ENCODE measurements at regions not wholly inside any gene's neighbourhood (a gene's known extent, or its start where the extent isn't known, plus 50 kb on each side); places are given as distances from the start of the nearest gene placed in this dataset.

GRCh38 chr11:57081356-57081755 is 92.6 kb downstream of the OR5AK2 start:
- intact Hi-C loops (cut with DNase I), result no loop called here
- Histone ChIP-seq H3K9me3 (no peaks in the 10 kb centered on the region), H3K36me3 (no peaks in the 10 kb centered on the region), H3K27ac (no peak overlapping the region), H3K4me3 (no peak overlapping the region), H3K27me3 (no peaks in the 10 kb centered on the region), H3K4me1 (no peaks in the 10 kb centered on the region)
- TF ChIP-seq CTCF (IDR thresholded peaks at IDR 0.05) (no peak), POLR2AphosphoS5 (IDR thresholded peaks at IDR 0.05; ENCODE audit: insufficient read depth in 1 of 2, low read depth in 1 of 2) (no peak), POLR2A (IDR thresholded peaks at IDR 0.05) (no peak)
- no peak for DNase-seq (ENCODE audit: extremely low spot score in 2 of 2)

- intact Hi-C loops (cut with DNase I), result no loop called here
- DNase-seq (ENCODE audit: extremely low spot score in 2 of 2), result no peak
- no peaks in the 10 kb centered on the region for H3K9me3 ChIP-seq
- H3K27me3 ChIP-seq, result no peaks in the 10 kb centered on the region
- H3K4me1 ChIP-seq, result no peaks in the 10 kb centered on the region
- H3K36me3 ChIP-seq, result no peaks in the 10 kb centered on the region
- no peak overlapping the region for H3K4me3 ChIP-seq
- no peak for TF ChIP-seq POLR2A (IDR thresholded peaks at IDR 0.05)
- TF ChIP-seq POLR2AphosphoS5 (IDR thresholded peaks at IDR 0.05; ENCODE audit: insufficient read depth in 1 of 2, low read depth in 1 of 2), result no peak
- no peak for TF ChIP-seq CTCF (IDR thresholded peaks at IDR 0.05)
- no peak overlapping the region for H3K27ac ChIP-seq
Measured at GRCh38 chr11:57082125-57082524, 93.4 kb downstream of the OR5AK2 start.

GRCh38 chr11:57083641-57084385 is 95.1 kb downstream of the OR5AK2 start:
- Histone ChIP-seq H3K4me3 (no peak overlapping the region), H3K27me3 (no peaks in the 10 kb centered on the region), H3K27ac (no peak overlapping the region), H3K9me3 (no peaks in the 10 kb centered on the region), H3K36me3 (no peaks in the 10 kb centered on the region), H3K4me1 (no peaks in the 10 kb centered on the region)
- intact Hi-C loops (cut with DNase I), result no loop called here
- no peak for DNase-seq (ENCODE audit: extremely low spot score in 2 of 2)
- TF ChIP-seq POLR2AphosphoS5 (IDR thresholded peaks at IDR 0.05; ENCODE audit: insufficient read depth in 1 of 2, low read depth in 1 of 2) (no peak), CTCF (IDR thresholded peaks at IDR 0.05) (no peak), POLR2A (IDR thresholded peaks at IDR 0.05) (no peak)

GRCh38 chr11:57085611-57086010 is 96.1 kb upstream of the LRRC55 start:
- Histone ChIP-seq H3K4me1 (no peaks in the 10 kb centered on the region), H3K27me3 (no peaks in the 10 kb centered on the region), H3K27ac (no peak overlapping the region), H3K36me3 (no peaks in the 10 kb centered on the region), H3K4me3 (no peak overlapping the region), H3K9me3 (no peaks in the 10 kb centered on the region)
- no peak for TF ChIP-seq CTCF (IDR thresholded peaks at IDR 0.05)
- TF ChIP-seq POLR2AphosphoS5 (IDR thresholded peaks at IDR 0.05; ENCODE audit: insufficient read depth in 1 of 2, low read depth in 1 of 2), result no peak
- TF ChIP-seq POLR2A (IDR thresholded peaks at IDR 0.05), result no peak
- DNase-seq (ENCODE audit: extremely low spot score in 2 of 2), result no peak
- intact Hi-C loops (cut with DNase I), result no loop called here

- H3K4me3 ChIP-seq, result no peak overlapping the region
- intact Hi-C loops (cut with DNase I), result no loop called here
- TF ChIP-seq POLR2A (IDR thresholded peaks at IDR 0.05), result no peak
- TF ChIP-seq CTCF (IDR thresholded peaks at IDR 0.05), result no peak
- no peak for TF ChIP-seq POLR2AphosphoS5 (IDR thresholded peaks at IDR 0.05; ENCODE audit: insufficient read depth in 1 of 2, low read depth in 1 of 2)
Measured at GRCh38 chr11:57087991-57088390, 93.8 kb upstream of the LRRC55 start.

More at GRCh38 chr11:57087991-57088390, 93.8 kb upstream of the LRRC55 start:
- Histone ChIP-seq H3K4me1 (no peaks in the 10 kb centered on the region), H3K27me3 (no peaks in the 10 kb centered on the region), H3K9me3 (no peaks in the 10 kb centered on the region), H3K27ac (no peak overlapping the region), H3K36me3 (no peaks in the 10 kb centered on the region)
- no peak for DNase-seq (ENCODE audit: extremely low spot score in 2 of 2)
